ENCODE measurements at regions not wholly inside any gene's neighbourhood (a gene's known extent, or its start where the extent isn't known, plus 50 kb on each side); places are given as distances from the start of the nearest gene placed in this dataset.
A peak's percentile ranks its signal among the peaks of the same experiment; 100 is the strongest.
"Not testable (repeated sequence)": the region's sequence is repeated elsewhere in the genome, so short reads cannot be mapped to it uniquely, and the experiment has no call there.

DNA sequence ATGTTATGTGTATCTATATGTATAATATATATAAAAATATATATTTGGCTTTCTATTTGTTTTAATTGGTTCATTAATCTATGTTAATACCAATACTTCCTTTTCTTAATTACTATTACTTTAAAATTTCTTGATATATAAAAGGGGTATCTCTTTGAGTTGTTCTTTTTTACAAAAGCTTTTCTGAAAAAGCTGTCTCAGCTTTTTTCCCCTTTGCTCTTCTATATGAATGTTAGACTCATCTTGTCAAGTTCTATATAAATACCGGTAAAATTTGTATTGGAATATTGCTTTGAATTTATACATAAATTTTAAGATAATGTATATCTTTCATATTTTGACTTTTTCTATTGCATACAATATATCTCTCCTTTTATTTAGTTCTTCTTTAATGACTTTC is 139.8 kb upstream of the FOXG1 start:
- Mint-ChIP-seq H3K4me1 (no peaks in the 10 kb centered on the region), H3K4me3 (no peak overlapping the region), H3K9me3 (peaks cover 0 to 13% (median 3%) of the 10 kb centered on the region in 7 donors), H3K36me3 (no peaks in the 10 kb centered on the region), H3K27me3 (no peaks in the 10 kb centered on the region), H3K27ac (no peak overlapping the region)
- DNase-seq, result no peak
- no peak for ATAC-seq (ENCODE audit: low read depth in 2 of 2)

DNA sequence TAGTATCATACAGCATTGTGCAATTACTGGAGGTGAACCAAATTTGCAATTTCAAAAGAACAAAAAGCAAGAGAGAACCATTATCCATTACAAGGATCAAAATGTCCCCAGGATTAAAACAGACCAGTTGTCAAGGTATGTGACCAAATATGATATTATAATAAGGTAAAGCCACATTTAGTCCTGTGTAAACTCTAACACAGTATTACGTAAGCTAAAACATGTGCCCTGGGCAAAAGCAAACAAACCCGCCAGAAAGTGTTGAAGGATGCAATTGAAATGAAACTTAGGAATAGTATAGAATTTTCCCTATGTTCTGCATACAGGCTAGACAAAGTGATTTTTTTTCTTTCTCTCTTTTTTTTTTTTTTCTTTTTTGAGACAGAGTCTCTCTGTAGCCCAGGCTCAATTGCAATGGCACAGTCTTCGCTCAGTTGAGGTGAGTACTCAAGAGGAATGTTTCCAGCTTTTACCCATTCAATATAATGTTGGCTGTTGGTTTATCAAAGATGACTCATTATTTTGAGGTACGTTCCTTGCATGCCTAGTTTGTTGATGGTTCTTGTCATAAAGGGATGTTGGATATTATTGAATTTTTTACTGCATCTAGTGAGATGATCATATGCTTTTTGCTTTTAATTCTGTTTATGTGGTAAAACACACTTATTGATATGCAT is 137.1 kb upstream of the FOXG1 start:
- DNase-seq, result no peak
- peaks cover 0 to 19% (median 7%) of the 10 kb centered on the region in 7 donors for H3K9me3 Mint-ChIP-seq
- ATAC-seq (ENCODE audit: low read depth in 2 of 2), result no peak
- H3K4me1 Mint-ChIP-seq, result no peaks in the 10 kb centered on the region
- H3K36me3 Mint-ChIP-seq, result no peaks in the 10 kb centered on the region
- H3K27ac Mint-ChIP-seq, result no peak overlapping the region
- H3K4me3 Mint-ChIP-seq, result no peak overlapping the region
- no peaks in the 10 kb centered on the region for H3K27me3 Mint-ChIP-seq

- H3K9me3 Mint-ChIP-seq, result peaks cover 0 to 19% (median 5%) of the 10 kb centered on the region in 7 donors
- no peak for ATAC-seq (ENCODE audit: low read depth in 2 of 2)
- no peak overlapping the region for H3K4me3 Mint-ChIP-seq
- no peak overlapping the region for H3K27ac Mint-ChIP-seq
- H3K27me3 Mint-ChIP-seq, result no peaks in the 10 kb centered on the region
- H3K36me3 Mint-ChIP-seq, result no peaks in the 10 kb centered on the region
- no peak for DNase-seq
- H3K4me1 Mint-ChIP-seq, result no peaks in the 10 kb centered on the region
Measured at GRCh38 chr14:28630100-28630499, 136.5 kb upstream of the FOXG1 start.

DNA sequence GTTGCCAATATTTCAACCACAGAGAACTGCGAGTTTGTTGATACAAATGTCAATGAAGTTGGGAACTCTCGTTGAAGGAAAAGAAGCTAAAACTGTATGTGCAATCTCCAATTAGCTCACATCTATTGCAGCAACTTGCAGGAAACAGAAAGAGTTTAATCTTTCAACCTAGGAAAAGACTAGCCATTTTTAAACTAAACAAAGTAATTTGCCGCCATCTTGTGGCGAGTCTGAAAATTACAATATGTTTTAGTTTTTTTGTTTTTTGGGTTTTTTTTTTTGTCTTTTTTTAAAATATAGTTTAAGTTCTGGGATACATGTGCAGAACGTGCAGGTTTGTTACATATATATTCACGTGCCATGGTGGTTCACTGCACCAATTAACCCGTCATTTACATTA is 131.2 kb upstream of the FOXG1 start:
- no peak for DNase-seq
- Mint-ChIP-seq H3K4me3 (no peak overlapping the region), H3K27ac (no peak overlapping the region), H3K27me3 (no peaks in the 10 kb centered on the region), H3K4me1 (no peaks in the 10 kb centered on the region), H3K9me3 (peaks cover 0 to 20% (median 9%) of the 10 kb centered on the region in 7 donors), H3K36me3 (no peaks in the 10 kb centered on the region)
- no peak for ATAC-seq (ENCODE audit: low read depth in 2 of 2)

- H3K36me3 Mint-ChIP-seq; ATAC-seq (ENCODE audit: low read depth in 2 of 2); H3K4me3 Mint-ChIP-seq; DNase-seq; H3K27ac Mint-ChIP-seq; H3K27me3 Mint-ChIP-seq; H3K4me1 Mint-ChIP-seq: not testable (repeated sequence)
- peaks cover 0 to 17% (median 9%) of the 10 kb centered on the region in 7 donors for H3K9me3 Mint-ChIP-seq
Measured at GRCh38 chr14:28635816-28636215, 130.8 kb upstream of the FOXG1 start.

- not testable (repeated sequence) for ATAC-seq (ENCODE audit: low read depth in 2 of 2); H3K27ac Mint-ChIP-seq; DNase-seq; H3K4me1 Mint-ChIP-seq; H3K4me3 Mint-ChIP-seq; H3K36me3 Mint-ChIP-seq; H3K27me3 Mint-ChIP-seq; H3K9me3 Mint-ChIP-seq
Measured at GRCh38 chr14:28641189-28641588, 125.4 kb upstream of the FOXG1 start.

GRCh38 chr14:28651148-28651547 is 115.4 kb upstream of the FOXG1 start:
- ATAC-seq (ENCODE audit: low read depth in 2 of 2) (no peak), DNase-seq (no peak)
- Mint-ChIP-seq H3K27ac (no peak overlapping the region), H3K4me3 (no peak overlapping the region), H3K4me1 (no peaks in the 10 kb centered on the region), H3K9me3 (peaks cover 0 to 5% (median 0%) of the 10 kb centered on the region in 7 donors), H3K27me3 (no peaks in the 10 kb centered on the region), H3K36me3 (no peaks in the 10 kb centered on the region)

DNA sequence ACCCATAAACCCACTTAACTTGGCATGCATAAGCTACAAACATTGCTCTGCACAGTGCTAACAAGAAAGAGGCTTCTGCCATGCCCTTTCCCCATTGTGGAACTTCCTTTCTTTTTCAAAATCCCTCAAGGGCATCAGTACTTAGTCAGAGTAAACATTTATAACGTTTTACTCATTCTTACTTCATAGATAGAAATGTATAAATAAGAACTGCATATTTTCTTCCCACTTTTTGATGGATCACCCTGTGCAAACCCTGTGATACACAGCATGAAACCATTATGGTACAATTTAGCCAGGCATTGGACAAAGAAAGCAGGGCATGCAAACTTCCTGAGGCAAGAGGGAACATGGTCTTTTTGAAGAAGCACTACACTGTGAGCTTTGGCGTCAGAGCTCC is 113.8 kb upstream of the FOXG1 start:
- H3K4me1 Mint-ChIP-seq, result no peaks in the 10 kb centered on the region
- H3K36me3 Mint-ChIP-seq, result no peaks in the 10 kb centered on the region
- H3K9me3 Mint-ChIP-seq, result peaks cover 0 to 5% (median 0%) of the 10 kb centered on the region in 7 donors
- DNase-seq, result no peak
- no peak overlapping the region for H3K4me3 Mint-ChIP-seq
- H3K27me3 Mint-ChIP-seq, result no peaks in the 10 kb centered on the region
- H3K27ac Mint-ChIP-seq, result no peak overlapping the region
- no peak for ATAC-seq (ENCODE audit: low read depth in 2 of 2)

DNA sequence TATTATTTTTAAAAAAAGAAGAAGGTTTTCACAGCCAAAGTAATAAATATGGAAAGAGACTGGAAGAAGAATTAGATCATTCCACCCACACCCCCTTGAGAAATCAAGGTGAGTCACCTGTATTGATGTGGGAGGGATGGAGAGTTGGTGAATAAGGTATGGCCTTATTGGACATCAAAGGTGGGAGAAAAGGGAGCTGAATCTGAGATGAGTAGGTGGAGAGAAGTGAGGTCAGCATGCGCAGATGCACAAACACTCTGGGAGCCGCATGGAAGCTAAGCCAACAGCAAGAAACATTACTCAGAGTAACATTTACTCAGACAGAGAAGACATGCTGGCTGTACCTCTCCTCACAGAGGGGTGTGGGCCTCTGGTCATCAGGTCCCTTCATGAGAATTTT is 113.1 kb upstream of the FOXG1 start:
- Mint-ChIP-seq H3K27me3 (no peaks in the 10 kb centered on the region), H3K36me3 (no peaks in the 10 kb centered on the region), H3K27ac (no peak overlapping the region), H3K4me1 (no peaks in the 10 kb centered on the region), H3K4me3 (no peak overlapping the region), H3K9me3 (peaks cover 0 to 5% (median 0%) of the 10 kb centered on the region in 7 donors)
- DNase-seq (no peak), ATAC-seq (ENCODE audit: low read depth in 2 of 2) (no peak)

DNA sequence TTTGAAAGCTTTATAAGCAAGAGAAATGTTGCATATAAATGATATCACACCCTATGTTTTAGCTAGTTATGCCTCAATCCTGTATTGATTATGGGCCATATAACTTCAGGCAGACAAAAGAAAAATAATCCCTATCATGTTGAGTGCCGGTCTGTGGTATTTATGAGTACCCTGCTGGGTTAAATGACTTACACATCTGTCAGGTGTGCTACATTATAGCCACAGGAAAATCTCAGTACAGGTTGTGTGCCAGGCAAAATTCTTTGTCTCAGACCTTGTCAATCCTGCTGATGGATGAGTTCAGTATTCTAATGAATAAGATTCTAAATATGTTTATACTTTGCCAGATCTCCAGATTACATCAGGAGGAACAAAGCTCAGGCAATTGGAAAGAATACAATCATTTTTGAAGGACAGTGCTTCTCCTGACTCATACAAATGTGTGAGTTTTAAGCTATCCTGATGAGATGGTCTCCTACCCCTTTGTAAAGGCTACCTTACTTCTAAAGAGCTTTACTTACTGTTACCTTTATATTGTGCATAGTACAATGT is 109.8 kb upstream of the FOXG1 start:
- Mint-ChIP-seq H3K36me3 (no peaks in the 10 kb centered on the region), H3K27ac (no peak overlapping the region), H3K4me1 (no peaks in the 10 kb centered on the region), H3K9me3 (peaks cover 0 to 2% (median 0%) of the 10 kb centered on the region in 7 donors), H3K27me3 (no peaks in the 10 kb centered on the region), H3K4me3 (no peak overlapping the region)
- ATAC-seq (ENCODE audit: low read depth in 2 of 2) (no peak), DNase-seq (no peak)

DNA sequence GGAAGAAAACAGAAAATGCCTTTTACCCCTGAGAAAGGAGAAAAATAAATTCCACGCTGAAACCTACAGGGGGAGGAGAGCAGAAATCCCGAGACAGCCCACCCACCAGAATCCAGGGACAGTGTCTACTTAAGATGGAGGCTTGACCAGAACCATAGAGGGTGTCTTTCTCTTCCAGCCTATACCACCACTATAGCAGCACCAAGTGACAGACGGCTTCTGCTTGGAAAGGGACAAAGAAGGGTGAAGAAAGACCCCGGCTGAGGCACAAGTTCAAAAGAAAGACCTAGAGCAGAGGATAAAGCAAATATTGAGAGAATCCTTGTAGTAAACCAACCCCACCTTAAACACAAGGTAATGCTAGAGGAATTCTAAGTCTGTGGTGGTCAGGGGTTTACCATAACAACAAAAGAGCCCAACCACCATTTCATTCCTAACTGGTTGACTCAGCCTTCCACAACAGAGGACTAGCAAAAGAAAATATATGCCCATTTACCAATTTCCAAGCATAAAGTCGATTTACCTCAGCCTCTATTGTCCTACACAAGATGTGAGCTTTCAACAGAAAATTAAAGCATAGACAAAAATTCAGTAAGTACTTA is 105.3 kb upstream of the FOXG1 start:
- H3K4me1 Mint-ChIP-seq, result no peaks in the 10 kb centered on the region
- H3K27ac Mint-ChIP-seq, result peak overlapping the region in 1 of 6 donors; percentile 59
- ATAC-seq (ENCODE audit: low read depth in 2 of 2), result no peak
- no peaks in the 10 kb centered on the region for H3K27me3 Mint-ChIP-seq
- no peak for DNase-seq
- no peak overlapping the region for H3K4me3 Mint-ChIP-seq
- H3K9me3 Mint-ChIP-seq, result peaks cover 0 to 2% (median 0%) of the 10 kb centered on the region in 7 donors
- H3K36me3 Mint-ChIP-seq, result no peaks in the 10 kb centered on the region

DNA sequence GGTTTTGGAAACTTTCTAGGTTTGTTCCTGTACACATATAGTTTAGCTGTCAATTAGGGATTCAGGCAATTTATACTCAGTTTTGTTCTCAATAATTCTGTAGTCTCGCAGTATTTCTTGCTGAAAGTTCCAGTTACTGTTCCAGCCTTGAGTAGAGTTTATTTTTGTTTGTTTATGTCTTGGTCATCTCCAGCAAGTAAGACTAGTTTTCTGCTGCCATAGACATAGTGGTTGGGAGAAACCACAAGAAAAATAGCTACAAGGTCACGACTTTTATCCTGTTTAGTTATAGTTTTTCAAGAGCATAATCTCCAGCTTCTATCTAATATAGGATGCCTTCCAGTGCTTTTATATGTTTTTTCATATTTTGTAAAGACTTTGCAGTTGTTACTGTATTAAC is 99.6 kb upstream of the FOXG1 start:
- Mint-ChIP-seq H3K9me3 (no peaks in the 10 kb centered on the region), H3K4me3 (no peak overlapping the region), H3K27ac (no peak overlapping the region), H3K27me3 (no peaks in the 10 kb centered on the region), H3K4me1 (no peaks in the 10 kb centered on the region), H3K36me3 (no peaks in the 10 kb centered on the region)
- DNase-seq (no peak), ATAC-seq (ENCODE audit: low read depth in 2 of 2) (no peak)

DNA sequence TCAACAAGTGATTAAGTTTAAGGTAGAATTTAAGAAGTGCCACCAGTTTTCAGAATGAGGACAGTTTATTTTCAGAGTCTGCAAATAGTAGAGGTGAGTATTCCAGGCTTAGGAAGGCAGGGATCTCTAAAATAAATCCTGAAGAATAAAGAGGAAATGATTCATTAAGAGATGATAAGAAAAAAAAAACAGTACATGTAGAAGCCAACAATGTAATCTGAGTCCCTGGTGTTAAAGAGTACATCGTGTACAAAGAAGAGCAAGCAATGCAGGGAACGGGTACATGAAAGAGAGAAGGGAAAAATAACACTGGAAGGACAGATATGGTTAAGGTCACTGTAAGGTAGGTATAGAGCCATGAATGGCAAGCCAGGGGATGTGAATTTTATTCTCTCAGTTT is 95.2 kb upstream of the FOXG1 start:
- no peak for ATAC-seq (ENCODE audit: low read depth in 2 of 2)
- H3K36me3 Mint-ChIP-seq, result no peaks in the 10 kb centered on the region
- no peaks in the 10 kb centered on the region for H3K9me3 Mint-ChIP-seq
- H3K4me3 Mint-ChIP-seq, result no peak overlapping the region
- no peak for DNase-seq
- H3K27ac Mint-ChIP-seq, result no peak overlapping the region
- no peaks in the 10 kb centered on the region for H3K27me3 Mint-ChIP-seq
- H3K4me1 Mint-ChIP-seq, result no peaks in the 10 kb centered on the region

DNA sequence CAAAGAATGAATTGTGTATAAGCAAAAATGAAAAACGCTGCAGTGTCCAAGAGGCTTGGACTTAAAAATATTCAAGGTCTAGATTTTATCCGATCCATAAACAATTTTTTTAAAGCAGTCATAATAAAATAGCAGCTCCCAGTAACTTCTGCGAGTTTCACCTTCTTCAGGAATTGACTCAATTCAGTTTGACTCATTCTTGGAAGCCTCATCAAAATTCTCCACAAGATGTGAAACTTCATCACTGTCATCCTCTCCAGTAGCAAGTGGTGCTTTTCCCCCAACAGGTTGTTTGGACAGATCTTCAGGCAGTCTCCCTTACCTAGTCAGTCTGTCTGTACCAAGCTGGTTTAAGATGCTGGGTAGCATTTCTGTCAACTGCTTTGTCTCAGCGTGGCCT is 93.5 kb upstream of the FOXG1 start:
- Mint-ChIP-seq H3K36me3 (no peaks in the 10 kb centered on the region), H3K27ac (no peak overlapping the region), H3K27me3 (no peaks in the 10 kb centered on the region), H3K4me1 (no peaks in the 10 kb centered on the region), H3K9me3 (no peaks in the 10 kb centered on the region), H3K4me3 (no peak overlapping the region)
- DNase-seq (no peak), ATAC-seq (ENCODE audit: low read depth in 2 of 2) (no peak)

All from naive B cell (primary cell).